ENCODE measurements at regions not wholly inside any gene's neighbourhood (a gene's known extent, or its start where the extent isn't known, plus 50 kb on each side); places are given as distances from the start of the nearest gene placed in this dataset.

DNA sequence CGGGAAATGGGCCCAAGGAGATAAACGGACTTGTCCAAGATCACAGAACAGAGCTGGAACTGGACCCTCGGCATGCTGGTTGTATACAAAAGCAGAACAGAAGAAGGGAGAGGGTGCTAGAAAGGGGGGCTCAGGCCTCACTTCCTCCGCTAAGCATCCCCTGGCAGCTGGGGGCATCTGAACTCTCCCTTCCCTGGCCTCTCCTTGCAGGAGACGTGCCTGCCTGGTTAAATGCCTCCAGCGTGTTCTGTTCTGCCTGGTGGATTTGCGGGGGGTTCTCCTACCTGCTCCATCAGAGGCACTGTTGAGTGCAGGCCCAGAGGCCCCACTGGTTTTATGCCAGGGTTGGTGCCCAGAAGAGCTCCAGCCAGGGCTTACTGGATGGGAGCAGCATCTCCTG, 124.7 kb downstream of the ZFP36L2 start:
- TF ChIP-seq EZH2phosphoT487 (IDR thresholded peaks at IDR 0.05; ENCODE audit: low read depth), result no peak
- TF ChIP-seq, protein P1, sequence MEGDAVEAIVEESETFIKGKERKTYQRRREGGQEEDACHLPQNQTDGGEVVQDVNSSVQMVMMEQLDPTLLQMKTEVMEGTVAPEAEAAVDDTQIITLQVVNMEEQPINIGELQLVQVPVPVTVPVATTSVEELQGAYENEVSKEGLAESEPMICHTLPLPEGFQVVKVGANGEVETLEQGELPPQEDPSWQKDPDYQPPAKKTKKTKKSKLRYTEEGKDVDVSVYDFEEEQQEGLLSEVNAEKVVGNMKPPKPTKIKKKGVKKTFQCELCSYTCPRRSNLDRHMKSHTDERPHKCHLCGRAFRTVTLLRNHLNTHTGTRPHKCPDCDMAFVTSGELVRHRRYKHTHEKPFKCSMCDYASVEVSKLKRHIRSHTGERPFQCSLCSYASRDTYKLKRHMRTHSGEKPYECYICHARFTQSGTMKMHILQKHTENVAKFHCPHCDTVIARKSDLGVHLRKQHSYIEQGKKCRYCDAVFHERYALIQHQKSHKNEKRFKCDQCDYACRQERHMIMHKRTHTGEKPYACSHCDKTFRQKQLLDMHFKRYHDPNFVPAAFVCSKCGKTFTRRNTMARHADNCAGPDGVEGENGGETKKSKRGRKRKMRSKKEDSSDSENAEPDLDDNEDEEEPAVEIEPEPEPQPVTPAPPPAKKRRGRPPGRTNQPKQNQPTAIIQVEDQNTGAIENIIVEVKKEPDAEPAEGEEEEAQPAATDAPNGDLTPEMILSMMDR (IDR thresholded peaks at IDR 0.05; ENCODE audit: low read depth, low read length), result no peak
- H3K79me2 ChIP-seq (ENCODE audit: low read length), result no peaks in the 10 kb centered on the region
- H3K9me3 ChIP-seq (ENCODE audit: insufficient read depth, low read length), result no peaks in the 10 kb centered on the region
- no peak overlapping the region for H2AFZ ChIP-seq (ENCODE audit: low read depth, low read length)
- H3K4me2 ChIP-seq (ENCODE audit: low read length), result no peak overlapping the region
- H3K4me3 ChIP-seq (ENCODE audit: low read length), result no peak overlapping the region
- H3K9ac ChIP-seq (ENCODE audit: low read length), result no peak overlapping the region
- peaks cover 36% of the 10 kb centered on the region for H3K4me1 ChIP-seq (ENCODE audit: low read length)
- no peaks in the 10 kb centered on the region for H3K27me3 ChIP-seq (ENCODE audit: low read depth, low read length)
- H3K36me3 ChIP-seq (replicated peaks; ENCODE audit: low read depth, low read length), result no peaks in the 10 kb centered on the region
- H4K20me1 ChIP-seq (ENCODE audit: insufficient read depth, low read length), result no peaks in the 10 kb centered on the region
- no peak overlapping the region for H3K27ac ChIP-seq (ENCODE audit: low read length)

GRCh38 chr2:43100883-43101662, 125.3 kb downstream of the ZFP36L2 start:
- Histone ChIP-seq H3K4me2 (ENCODE audit: low read length) (peak overlapping the region; percentile 53), H3K4me3 (ENCODE audit: low read length) (peak overlapping the region; percentile 62), H3K27me3 (ENCODE audit: low read depth, low read length) (no peaks in the 10 kb centered on the region), H3K36me3 (replicated peaks; ENCODE audit: low read depth, low read length) (no peaks in the 10 kb centered on the region), H3K27ac (ENCODE audit: low read length) (no peak overlapping the region), H3K79me2 (ENCODE audit: low read length) (no peaks in the 10 kb centered on the region), H3K9me3 (ENCODE audit: insufficient read depth, low read length) (no peaks in the 10 kb centered on the region), H2AFZ (ENCODE audit: low read depth, low read length) (no peak overlapping the region), H4K20me1 (ENCODE audit: insufficient read depth, low read length) (no peaks in the 10 kb centered on the region), H3K9ac (ENCODE audit: low read length) (no peak overlapping the region; the same call in 1 of the 2 replicates), H3K4me1 (ENCODE audit: low read length) (peaks cover 29% of the 10 kb centered on the region)
- no peak for TF ChIP-seq EZH2phosphoT487 (IDR thresholded peaks at IDR 0.05; ENCODE audit: low read depth)
- TF ChIP-seq, protein P1 (IDR thresholded peaks at IDR 0.05; ENCODE audit: low read depth, low read length), result no peak

DNA sequence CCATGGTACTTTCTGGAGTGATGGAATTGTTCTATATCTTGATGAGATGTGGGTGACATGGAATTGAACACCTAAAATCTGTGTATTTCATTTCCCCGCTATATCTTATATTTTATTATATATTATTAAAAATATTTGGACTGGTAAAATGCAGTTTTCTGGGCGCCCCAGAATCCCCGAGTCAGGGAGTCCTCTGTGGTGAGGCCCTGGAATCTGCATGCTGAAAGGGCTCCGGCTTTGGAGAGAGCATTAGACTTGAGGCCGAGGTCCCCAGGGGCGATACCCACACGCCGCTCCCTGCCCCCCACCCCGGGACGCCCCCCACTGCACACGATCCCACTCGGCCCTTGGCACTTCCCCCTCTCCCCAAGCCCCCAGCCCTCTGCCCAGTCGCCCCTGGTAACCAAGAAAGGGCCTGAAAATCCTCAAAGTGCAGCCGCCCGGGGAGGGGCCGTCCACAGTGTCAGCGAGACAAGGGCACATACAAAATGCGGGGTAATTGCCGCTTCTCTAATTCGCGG, 126.0 kb downstream of the ZFP36L2 start:
- no peak overlapping the region for H2AFZ ChIP-seq (ENCODE audit: low read depth, low read length)
- H3K4me2 ChIP-seq (ENCODE audit: low read length), result peak overlapping the region; percentile 53
- H3K27ac ChIP-seq (ENCODE audit: low read length), result no peak overlapping the region
- H3K4me3 ChIP-seq (ENCODE audit: low read length), result peak overlapping the region; percentile 62
- peaks cover 22% of the 10 kb centered on the region for H3K4me1 ChIP-seq (ENCODE audit: low read length)
- no peak overlapping the region; the same call in 1 of the 2 replicates for H3K9ac ChIP-seq (ENCODE audit: low read length)
- no peaks in the 10 kb centered on the region for H3K36me3 ChIP-seq (replicated peaks; ENCODE audit: low read depth, low read length)
- TF ChIP-seq, protein P1 (IDR thresholded peaks at IDR 0.05; ENCODE audit: low read depth, low read length), result no peak
- TF ChIP-seq EZH2phosphoT487 (IDR thresholded peaks at IDR 0.05; ENCODE audit: low read depth), result no peak
- H3K9me3 ChIP-seq (ENCODE audit: insufficient read depth, low read length), result no peaks in the 10 kb centered on the region
- H3K79me2 ChIP-seq (ENCODE audit: low read length), result no peaks in the 10 kb centered on the region
- H4K20me1 ChIP-seq (ENCODE audit: insufficient read depth, low read length), result no peaks in the 10 kb centered on the region
- H3K27me3 ChIP-seq (ENCODE audit: low read depth, low read length), result no peaks in the 10 kb centered on the region

DNA sequence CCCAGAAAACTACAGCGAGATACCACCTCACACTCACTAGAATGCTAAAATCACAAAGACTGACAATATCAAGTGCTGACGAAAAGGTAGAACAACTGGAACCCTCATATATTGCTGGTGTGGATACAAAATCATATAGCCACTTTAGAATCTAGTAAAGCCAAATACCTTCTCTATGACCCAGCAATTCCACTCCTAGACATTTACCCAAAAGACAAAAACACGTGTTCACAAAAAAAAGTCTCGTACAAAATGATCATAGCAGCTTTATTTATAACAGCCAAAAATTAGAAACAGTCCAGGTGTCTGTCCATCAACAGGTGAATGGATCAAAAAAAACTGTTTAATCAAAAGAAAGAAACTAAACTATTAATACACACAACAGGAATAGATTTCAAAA, 126.6 kb downstream of the ZFP36L2 start:
- no peaks in the 10 kb centered on the region for H3K79me2 ChIP-seq (ENCODE audit: low read length)
- H3K4me3 ChIP-seq (ENCODE audit: low read length), result no peak overlapping the region
- no peak for TF ChIP-seq EZH2phosphoT487 (IDR thresholded peaks at IDR 0.05; ENCODE audit: low read depth)
- TF ChIP-seq, protein P1 (IDR thresholded peaks at IDR 0.05; ENCODE audit: low read depth, low read length), result no peak
- H3K27me3 ChIP-seq (ENCODE audit: low read depth, low read length), result no peaks in the 10 kb centered on the region
- H3K27ac ChIP-seq (ENCODE audit: low read length), result no peak overlapping the region
- H2AFZ ChIP-seq (ENCODE audit: low read depth, low read length), result no peak overlapping the region
- H4K20me1 ChIP-seq (ENCODE audit: insufficient read depth, low read length), result no peaks in the 10 kb centered on the region
- H3K4me2 ChIP-seq (ENCODE audit: low read length), result no peak overlapping the region
- peaks cover 16% of the 10 kb centered on the region for H3K4me1 ChIP-seq (ENCODE audit: low read length)
- no peaks in the 10 kb centered on the region for H3K9me3 ChIP-seq (ENCODE audit: insufficient read depth, low read length)
- no peaks in the 10 kb centered on the region for H3K36me3 ChIP-seq (replicated peaks; ENCODE audit: low read depth, low read length)
- no peak overlapping the region for H3K9ac ChIP-seq (ENCODE audit: low read length)
